Activated CD8-positive, alpha-beta memory T cell treated with anti-CD3 and anti-CD28 coated beads for 1 hour (primary cell): ENCODE measurements at regions not wholly inside any gene's neighbourhood (a gene's known extent, or its start where the extent isn't known, plus 50 kb on each side); places are given as distances from the start of the nearest gene placed in this dataset.

ENCODE experiments used
- DNase-seq, 2 donors: peaks; one replicate each; pipeline ENCODE4 v3.0.0-alpha.2; 2020; ENCODE audit warnings: low read depth in 1 of 2; ENCODE audit errors: extremely low read depth in 1 of 2

- no peak for DNase-seq
Measured at GRCh38 chr2:120473522-120474271, 127.8 kb downstream of the INHBB start.

DNA sequence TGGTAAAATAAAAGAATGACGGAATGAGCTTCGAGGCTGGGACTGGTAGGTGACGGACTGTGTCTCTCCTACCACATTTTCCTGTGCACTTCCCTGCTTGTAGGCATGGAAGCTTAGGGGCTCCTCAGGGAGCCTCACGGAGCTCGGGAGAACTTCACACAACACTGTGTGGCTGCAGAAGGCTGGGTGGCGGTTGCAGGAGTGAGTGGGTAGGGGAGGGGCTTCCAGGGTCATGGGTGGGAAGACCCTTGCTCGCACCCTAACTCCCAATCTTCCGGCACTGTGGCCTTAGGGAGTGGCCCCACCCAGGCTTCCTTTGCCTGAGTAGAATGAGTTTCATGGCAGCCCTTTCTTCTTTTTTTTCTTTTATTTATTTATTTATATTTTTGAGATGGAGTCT is 128.6 kb downstream of the INHBB start:
- no peak for DNase-seq

- no peak for DNase-seq
Measured at GRCh38 chr2:120476141-120476540, 130.2 kb downstream of the INHBB start.

GRCh38 chr2:120477198-120477597 is 131.3 kb downstream of the INHBB start:
- no peak for DNase-seq

DNA sequence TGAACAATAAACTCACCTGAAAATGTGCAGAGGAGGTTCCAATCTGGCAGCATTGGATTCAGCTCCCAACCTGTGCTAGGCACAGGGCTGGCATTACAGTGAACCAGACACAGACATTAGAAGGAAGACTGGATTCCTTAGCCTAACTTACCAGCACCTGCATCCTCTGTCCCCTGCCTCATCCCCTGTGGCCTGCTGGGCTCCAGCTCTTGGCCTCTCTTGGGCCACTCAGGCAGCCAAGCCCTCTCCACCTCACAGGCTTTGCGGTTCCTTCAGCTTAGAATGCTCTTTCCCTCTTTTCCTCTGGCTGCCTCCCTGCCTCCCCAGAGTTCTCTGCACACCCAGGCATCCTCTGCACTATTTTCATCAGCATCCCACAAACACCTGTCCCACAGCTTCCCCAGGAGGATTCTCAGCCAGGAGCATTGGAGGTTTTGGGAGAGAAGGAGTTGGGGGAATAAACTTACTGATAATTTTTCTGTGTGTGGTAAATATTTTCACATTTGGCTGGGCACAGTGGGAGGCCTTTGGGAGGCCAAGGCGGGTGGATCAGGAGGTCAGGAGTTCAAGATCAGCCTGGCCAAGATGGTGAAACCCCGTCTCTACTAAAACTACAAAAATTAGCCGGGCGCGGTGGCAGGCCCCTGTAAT is 132.0 kb downstream of the INHBB start:
- DNase-seq, result no peak

DNA sequence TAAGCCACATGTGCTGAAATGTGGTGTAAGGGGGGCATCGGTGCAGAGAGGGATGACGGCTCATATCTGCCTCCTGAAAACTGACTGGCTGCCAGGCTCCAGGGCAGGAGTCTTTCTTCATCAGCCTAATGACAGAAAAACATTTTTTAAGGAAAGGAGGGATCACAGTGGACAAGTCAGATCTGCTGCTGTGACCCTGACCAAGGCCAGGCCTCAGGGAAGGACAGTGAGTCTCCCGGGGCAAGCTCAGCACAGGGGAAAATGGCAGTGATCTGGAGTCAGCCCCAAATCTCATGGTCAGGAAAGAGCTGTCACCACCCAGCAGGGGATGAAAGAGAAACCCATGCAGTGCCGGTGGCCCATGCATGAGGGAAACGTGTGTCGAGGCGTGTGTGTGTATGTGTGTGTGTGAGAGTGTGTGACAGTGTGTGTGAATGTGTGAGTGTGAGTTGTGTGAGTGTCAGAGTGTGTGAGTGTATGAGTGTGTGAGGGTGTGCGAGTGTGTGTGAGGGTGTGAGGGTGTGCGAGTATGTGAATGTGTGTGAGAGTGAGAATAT is 134.5 kb downstream of the INHBB start:
- no peak for DNase-seq

GRCh38 chr2:120480903-120481445 is 135.0 kb downstream of the INHBB start:
- DNase-seq, result no peak

DNA sequence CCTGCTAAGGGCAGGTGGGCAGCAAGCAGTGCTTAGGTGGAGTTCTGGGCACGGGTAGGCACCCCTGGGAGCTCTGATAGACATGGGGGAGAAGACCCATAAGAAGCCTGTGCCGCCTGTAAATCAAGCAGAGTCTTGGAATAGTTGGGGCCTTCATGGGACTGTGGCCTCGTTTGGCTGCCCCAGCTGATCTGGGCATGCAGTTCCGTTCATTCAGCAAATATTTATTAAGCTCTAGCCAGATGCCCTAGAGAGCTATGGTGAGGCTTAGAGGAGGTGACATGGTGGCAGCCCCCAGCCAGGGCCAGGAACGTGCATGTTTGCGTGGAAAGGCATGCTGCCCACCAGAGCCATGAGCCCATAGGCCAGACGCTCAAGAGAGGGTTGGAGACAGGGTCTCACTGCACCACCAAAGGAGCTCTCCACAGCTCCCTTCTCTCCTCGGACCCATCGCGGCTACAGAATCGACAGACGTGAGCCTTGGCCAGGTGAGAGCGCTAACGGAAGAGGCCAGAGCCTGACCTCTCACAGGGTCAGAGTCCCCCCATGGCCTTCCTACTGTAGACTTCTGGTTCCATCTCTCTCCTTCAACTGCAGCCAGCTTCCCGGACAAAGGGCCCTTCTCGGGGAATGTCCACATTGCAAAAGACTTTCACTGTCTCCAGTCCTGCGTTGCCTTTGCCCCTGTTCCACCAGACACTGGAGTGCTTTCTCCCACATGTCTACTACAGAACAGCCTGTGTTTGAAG is 135.7 kb downstream of the INHBB start:
- no peak for DNase-seq

GRCh38 chr2:120482334-120482733 is 136.4 kb downstream of the INHBB start:
- DNase-seq, result no peak

DNA sequence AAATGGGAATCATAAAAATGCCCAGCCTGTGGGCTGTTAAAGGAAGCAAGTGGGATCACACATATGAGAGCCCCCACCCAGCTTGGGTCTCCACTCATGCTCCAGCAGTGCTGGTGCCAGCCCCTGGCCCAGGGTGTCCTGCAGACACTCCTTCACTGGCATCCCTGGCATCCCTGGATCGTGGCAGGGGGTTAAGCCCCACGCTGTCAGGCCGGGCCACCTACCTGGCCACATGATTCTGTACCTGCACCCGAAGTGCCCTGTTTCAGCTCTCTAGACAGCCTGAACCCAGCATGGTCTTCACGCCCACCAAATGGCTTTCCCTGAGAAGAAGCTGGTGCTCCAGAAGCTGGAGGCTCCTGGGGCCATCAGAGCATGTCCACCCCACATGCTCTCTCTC is 137.4 kb downstream of the INHBB start:
- DNase-seq, result no peak

DNA sequence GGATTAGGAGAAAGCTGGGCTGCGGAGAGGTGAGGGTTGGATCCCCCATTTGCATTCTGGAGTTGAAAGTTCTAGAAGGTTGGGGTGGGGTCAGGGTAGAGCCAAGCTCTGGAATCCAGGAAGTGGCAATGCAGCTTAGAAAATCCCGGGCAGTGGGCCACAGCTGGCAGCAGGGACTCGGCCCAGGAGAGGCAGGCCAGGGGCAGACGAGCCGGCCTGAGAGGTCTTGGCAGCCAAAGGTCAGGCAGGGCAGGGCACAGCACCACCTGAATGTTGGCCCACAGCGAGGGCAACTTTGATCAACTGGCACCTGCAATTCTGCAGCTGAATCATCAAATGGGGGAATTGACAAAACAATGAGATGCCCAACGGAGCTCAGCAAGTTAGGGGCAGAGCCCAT is 139.2 kb downstream of the INHBB start:
- DNase-seq, result no peak

DNA sequence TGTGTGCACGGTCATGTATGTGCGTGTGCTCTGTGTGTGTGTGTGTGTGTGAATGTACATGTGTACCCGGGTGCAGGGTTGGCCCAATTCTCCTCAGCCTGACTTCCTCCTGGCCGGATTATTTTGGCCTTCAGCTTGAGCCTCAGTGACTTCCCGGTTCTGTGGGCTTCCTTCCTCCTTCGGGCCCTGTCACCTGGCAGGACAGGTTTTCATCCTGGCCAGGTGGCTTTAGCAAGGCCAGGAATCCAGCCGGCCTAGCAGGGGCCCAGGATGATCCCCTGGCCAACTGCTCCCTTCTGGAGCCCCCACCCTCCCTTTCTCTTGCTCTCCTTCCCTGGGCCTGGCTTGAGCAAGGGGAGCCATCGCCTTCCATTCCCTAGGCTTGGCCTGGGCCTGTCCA is 140.5 kb downstream of the INHBB start:
- no peak for DNase-seq

GRCh38 chr2:120486946-120487345 is 141.0 kb downstream of the INHBB start:
- no peak for DNase-seq

DNA sequence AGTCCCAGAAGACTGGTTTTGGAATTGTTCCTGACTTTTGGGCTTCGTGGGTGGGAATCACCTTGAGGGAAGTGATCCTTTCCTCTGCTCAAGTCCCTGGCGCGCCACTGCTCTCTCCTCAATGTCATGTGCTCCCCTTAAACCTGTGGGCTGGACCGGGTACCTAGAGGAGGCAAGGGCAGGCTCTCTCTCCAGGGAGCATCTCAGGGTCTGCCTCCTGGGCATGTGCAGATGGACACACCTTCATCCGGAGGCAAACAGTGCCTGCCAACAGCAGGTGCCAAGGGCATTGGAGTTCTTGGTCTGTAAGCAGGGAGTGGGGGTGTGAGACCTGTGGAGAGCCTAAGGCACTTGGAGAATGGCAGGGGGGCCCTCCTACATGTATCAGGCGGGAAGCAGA is 142.6 kb downstream of the INHBB start:
- DNase-seq, result no peak

DNA sequence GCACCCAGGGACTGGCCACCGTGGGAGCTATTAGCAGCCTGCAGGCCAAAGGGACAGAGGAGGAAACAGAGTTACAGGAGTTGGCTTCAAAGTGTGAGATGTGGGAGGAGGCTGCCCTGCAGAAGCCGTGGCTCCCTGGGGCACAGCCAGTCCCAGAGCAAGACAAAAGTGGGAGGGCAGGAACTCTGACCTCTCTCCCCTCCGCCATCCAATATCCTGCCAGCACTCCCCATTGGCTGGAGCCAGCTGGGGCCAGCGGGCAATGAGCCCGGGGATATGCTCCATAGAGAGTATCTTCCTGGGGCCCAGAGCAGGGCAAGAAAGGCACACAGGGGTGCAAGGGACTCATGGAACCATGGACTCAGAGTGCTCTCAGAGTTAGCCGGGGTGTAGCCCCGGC is 143.1 kb downstream of the INHBB start:
- DNase-seq, result no peak

- DNase-seq, result no peak
Measured at GRCh38 chr2:120490091-120490798, 144.3 kb downstream of the INHBB start.

DNA sequence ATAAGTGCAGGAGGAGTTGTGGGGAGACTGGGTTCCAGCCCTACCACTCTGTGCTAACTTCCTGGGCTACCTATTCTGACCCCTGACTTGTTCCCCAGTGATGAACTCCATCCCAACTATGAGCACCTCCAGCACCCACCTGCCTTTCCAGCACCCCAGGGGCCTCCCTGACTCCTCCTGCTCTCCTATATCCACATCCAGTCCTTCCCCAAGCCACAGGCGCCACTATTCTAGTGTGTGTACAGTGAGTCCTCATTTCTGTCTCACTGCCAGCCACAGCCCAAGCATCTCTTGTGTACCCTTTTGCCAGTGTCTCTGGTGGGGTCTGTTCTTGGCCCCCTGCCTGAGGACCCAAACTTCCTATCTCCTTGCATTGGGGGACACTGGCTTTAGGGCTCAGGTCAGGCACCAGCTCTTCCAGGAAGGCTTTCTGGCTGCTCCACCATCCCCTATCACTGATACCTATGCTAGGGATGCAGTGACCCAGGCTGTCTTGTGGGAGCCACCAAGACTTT is 145.2 kb downstream of the INHBB start:
- no peak for DNase-seq

DNA sequence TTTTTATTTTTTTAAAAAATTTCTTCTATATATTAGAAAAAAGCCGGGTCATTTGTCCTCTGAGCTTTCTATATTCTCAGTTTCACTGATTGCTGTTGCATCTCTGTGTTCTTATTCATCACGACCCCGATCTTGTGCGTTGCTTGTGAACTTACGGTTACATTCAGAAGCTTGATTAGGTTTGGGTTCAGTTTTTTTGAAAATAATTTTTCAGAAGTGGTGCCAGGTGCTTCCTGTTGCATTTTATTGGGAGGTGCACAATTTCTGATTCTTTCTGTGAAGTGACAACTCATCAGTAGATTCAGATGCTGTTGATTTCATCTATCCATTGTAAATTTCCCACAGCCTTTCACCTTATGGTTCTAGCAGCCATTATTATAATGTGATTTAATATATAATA is 147.3 kb downstream of the INHBB start:
- no peak for DNase-seq

- no peak for DNase-seq
Measured at GRCh38 chr2:120494446-120494845, 148.5 kb downstream of the INHBB start.

DNA sequence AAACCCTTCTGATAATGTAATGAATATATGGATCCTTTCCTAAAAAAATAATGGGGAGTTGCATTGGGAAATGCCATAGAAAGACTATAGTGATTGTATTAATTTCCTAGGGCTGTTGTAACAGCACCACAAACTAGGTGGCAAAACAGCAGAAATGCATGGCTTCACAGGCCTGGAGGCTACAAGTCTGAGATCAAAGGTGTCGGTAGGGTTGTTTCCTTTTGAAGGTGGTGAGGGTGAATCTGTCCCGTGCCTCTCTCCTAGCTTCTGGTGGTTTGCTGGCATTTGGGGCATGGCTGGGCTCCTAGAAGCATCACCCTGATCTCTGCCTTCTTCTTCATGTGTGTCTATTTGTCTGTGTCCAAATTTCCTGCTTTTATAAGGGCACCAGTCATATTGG is 149.7 kb downstream of the INHBB start:
- DNase-seq, result no peak

DNA sequence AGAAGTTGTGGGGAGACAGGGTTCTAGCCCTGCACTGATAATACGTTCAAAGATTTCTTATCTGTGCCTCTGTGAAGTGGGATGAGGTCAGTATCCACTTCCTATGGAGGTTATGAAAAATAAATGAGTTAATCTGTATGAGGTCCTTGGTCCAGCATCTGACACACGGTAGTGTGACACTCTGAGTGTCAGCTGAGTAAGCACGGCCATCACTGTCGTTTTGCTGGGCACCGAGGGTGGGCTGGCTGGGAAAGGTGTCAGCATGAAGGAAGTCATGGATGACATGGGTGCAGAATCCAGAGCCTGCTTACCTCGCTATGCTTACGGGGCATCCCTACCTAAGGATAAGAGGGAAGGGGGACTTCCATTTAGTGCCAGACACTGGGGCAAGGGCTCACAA is 150.3 kb downstream of the INHBB start:
- DNase-seq, result no peak
